HEK293 (cell line): ENCODE measurements at regions not wholly inside any gene's neighbourhood (a gene's known extent, or its start where the extent isn't known, plus 50 kb on each side); places are given as distances from the start of the nearest gene placed in this dataset.

Experiments used
- CTCF ChIA-PET: fragments of 350-600 bp; formaldehyde crosslinking; extraction: SDS; loops from one replicate; lab custom pipeline; 2021; ENCODE audit warnings: antibody characterized with exemption; lab: Yijun Ruan, JAX
- POLR2A ChIA-PET: fragments of 300-600 bp; formaldehyde crosslinking; extraction: SDS; loops from one replicate; lab custom pipeline; 2020; ENCODE audit warnings: antibody characterized with exemption, inconsistent platforms; lab: Yijun Ruan, JAX
- H3K27ac ChIP-seq: fragments of 200-500 bp; sonication (Bioruptor generic); 2 replicates; pipeline ENCODE4 v1.5.1; 2014; ENCODE audit warnings: low read depth, low read length, control low read depth, inconsistent platforms; ENCODE audit errors: extremely low read depth
- H3K36me3 ChIP-seq, 2 experiments: fragments of 200-500 bp in 1 of 2; sonication (Bioruptor generic) in 1 of 2; 1 replicate in 1 of 2; 2 replicates in 1 of 2; pipeline ENCODE4 v1.5.1; 2014 to 2017; ENCODE audit warnings: inconsistent platforms in 2 of 2, low read length in 2 of 2; ENCODE audit not compliant: control insufficient read depth in 2 of 2, insufficient read depth in 1 of 2
- H3K4me1 ChIP-seq: fragments of 200-500 bp; sonication (Bioruptor generic); 2 replicates; pipeline ENCODE4 v1.5.1; 2014; ENCODE audit warnings: mild to moderate bottlenecking, low read length, inconsistent platforms; ENCODE audit not compliant: control insufficient read depth, insufficient read depth
- H3K4me3 ChIP-seq: 2 replicates; pipeline ENCODE4 v1.5.1; 2011; ENCODE audit warnings: low read depth, mild to moderate bottlenecking, control low read depth, low read length, moderate library complexity
- H3K9me3 ChIP-seq: fragments of 200-500 bp; sonication (Bioruptor generic); 2 replicates; pipeline ENCODE4 v1.5.1; 2014; ENCODE audit warnings: low read depth, low read length, inconsistent platforms; ENCODE audit not compliant: control insufficient read depth, insufficient read depth
- IKZF3 ChIP-seq: fragments of 450-650 bp; IDR thresholded peaks from 2 replicates; pipeline ENCODE4 v1.5.0; 2018; ENCODE audit warnings: missing biosample characterization, mild to moderate bottlenecking, missing genetic modification characterization, moderate library complexity
- SP2 ChIP-seq: fragments of 450-650 bp; formaldehyde crosslinking; IDR thresholded peaks from 2 replicates; pipeline ENCODE4 v1.5.1; 2016; ENCODE audit warnings: missing biosample characterization, missing genetic modification characterization
- SP3 ChIP-seq: fragments of 450-650 bp; formaldehyde crosslinking; IDR thresholded peaks from 2 replicates; pipeline ENCODE4 v1.5.1; 2016; ENCODE audit warnings: missing biosample characterization, missing genetic modification characterization
- ZBTB1 ChIP-seq: fragments of 450-650 bp; formaldehyde crosslinking; IDR thresholded peaks from 2 replicates; pipeline ENCODE4 v1.5.1; 2016; ENCODE audit warnings: missing biosample characterization, missing genetic modification characterization
- ZBTB21 ChIP-seq: fragments of 450-650 bp; formaldehyde crosslinking; IDR thresholded peaks from 2 replicates; pipeline ENCODE4 v1.5.1; 2017; ENCODE audit warnings: missing biosample characterization, missing genetic modification characterization
- ZIC2 ChIP-seq: fragments of 450-650 bp; formaldehyde crosslinking; IDR thresholded peaks from 2 replicates; pipeline ENCODE4 v1.5.1; 2016; ENCODE audit warnings: missing biosample characterization, missing genetic modification characterization
- ZNF2 ChIP-seq: fragments of 450-650 bp; formaldehyde crosslinking; IDR thresholded peaks from 2 replicates; pipeline ENCODE4 v1.5.1; 2016; ENCODE audit warnings: missing biosample characterization, missing genetic modification characterization
- ZNF302 ChIP-seq: fragments of 450-650 bp; formaldehyde crosslinking; IDR thresholded peaks from 2 replicates; pipeline ENCODE4 v1.5.1; 2016; ENCODE audit warnings: missing biosample characterization, missing genetic modification characterization, low read depth
- ZNF341 ChIP-seq: fragments of 450-650 bp; formaldehyde crosslinking; IDR thresholded peaks from 2 replicates; pipeline ENCODE4; 2016; ENCODE audit warnings: low read depth, missing biosample characterization, missing genetic modification characterization
- ZNF513 ChIP-seq: fragments of 450-650 bp; IDR thresholded peaks from 2 replicates; pipeline ENCODE4 v1.5.1; 2018; ENCODE audit warnings: missing biosample characterization, missing genetic modification characterization
- ZNF701 ChIP-seq: fragments of 450-650 bp; formaldehyde crosslinking; IDR thresholded peaks from 2 replicates; pipeline ENCODE4 v1.5.1; 2016; ENCODE audit warnings: missing biosample characterization, missing genetic modification characterization
- TF ChIP-seq, protein P1 (sequence below): fragments of 450-650 bp; formaldehyde crosslinking; IDR thresholded peaks from 2 replicates; pipeline ENCODE4 v1.5.1; 2017; ENCODE audit warnings: missing biosample characterization, missing genetic modification characterization
- TF ChIP-seq, protein P2 (sequence below): fragments of 450-650 bp; formaldehyde crosslinking; conservative IDR thresholded peaks from 2 replicates; pipeline ENCODE4 v1.5.1; 2016; ENCODE audit warnings: low read depth, missing biosample characterization, missing genetic modification characterization
- TF ChIP-seq, protein P3 (sequence below): fragments of 450-650 bp; formaldehyde crosslinking; conservative IDR thresholded peaks from 2 replicates; pipeline ENCODE4 v1.5.1; 2016; ENCODE audit warnings: low read depth, missing biosample characterization, missing genetic modification characterization

GRCh38 chr15:94041746-94042145 lies 189.6 kb upstream of the MCTP2 start (continued):
- TF ChIP-seq ZNF513 (tag by site-specific recombination) (no peak), ZIC2 (tag by site-specific recombination) (no peak), ZNF341 (tag by site-specific recombination) (no peak)

DNA sequence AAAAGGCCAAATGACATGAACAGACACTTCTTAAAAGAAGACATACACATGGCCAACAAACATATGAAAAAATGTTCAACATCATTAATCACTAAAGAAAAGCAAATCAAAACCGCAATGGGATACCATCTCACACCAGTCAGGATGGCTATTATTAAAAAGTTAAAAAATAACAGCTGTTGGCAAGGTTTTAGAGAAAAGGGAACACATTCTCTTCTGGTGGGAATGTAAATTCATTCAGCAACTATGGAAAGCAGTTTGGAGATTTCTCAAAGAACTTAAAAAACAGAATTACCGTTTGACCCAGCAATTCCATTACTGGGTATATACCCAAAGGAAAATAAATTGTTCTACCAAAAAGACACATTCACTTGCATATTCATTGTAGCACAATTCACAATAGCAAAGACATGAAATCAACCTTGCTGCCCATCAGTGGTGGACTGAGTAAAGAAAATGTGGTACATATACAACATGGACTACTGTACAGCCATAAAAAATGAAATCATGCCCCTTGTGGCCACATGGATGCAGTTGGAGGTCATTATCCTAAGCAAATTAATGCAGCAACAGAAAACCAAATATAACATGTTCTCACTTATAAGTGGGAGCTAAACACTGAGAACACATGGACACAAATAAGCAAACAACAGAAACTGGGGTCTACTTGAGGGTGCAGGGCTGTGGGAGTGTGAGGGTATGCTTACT lies 190.7 kb upstream of the MCTP2 start:
- TF ChIP-seq, protein P1, sequence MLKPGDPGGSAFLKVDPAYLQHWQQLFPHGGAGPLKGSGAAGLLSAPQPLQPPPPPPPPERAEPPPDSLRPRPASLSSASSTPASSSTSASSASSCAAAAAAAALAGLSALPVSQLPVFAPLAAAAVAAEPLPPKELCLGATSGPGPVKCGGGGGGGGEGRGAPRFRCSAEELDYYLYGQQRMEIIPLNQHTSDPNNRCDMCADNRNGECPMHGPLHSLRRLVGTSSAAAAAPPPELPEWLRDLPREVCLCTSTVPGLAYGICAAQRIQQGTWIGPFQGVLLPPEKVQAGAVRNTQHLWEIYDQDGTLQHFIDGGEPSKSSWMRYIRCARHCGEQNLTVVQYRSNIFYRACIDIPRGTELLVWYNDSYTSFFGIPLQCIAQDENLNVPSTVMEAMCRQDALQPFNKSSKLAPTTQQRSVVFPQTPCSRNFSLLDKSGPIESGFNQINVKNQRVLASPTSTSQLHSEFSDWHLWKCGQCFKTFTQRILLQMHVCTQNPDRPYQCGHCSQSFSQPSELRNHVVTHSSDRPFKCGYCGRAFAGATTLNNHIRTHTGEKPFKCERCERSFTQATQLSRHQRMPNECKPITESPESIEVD (tag by site-specific recombination), result no peak
- TF ChIP-seq ZBTB21 (tag by site-specific recombination) (no peak), ZBTB1 (no peak), ZNF701 (tag by site-specific recombination) (no peak), ZNF2 (tag by site-specific recombination) (no peak)
- CTCF ChIA-PET, result interaction anchor here (0.5 to 1.1 kb wide), 2 partner anchors 9 to 63 kb away, joined by 3 to 4 read pairs; no protein-coding TSS in a partner anchor
- Histone ChIP-seq H3K9me3 (no peaks in the 10 kb centered on the region), H3K36me3 (no peaks in the 10 kb centered on the region), H3K4me1 (no peaks in the 10 kb centered on the region), H3K27ac (no peak overlapping the region), H3K4me3 (no peak overlapping the region)
- POLR2A ChIA-PET, result no interaction called here

GRCh38 chr15:94036156-94036555 lies 195.2 kb upstream of the MCTP2 start:
- no peaks in the 10 kb centered on the region for H3K4me1 ChIP-seq
- H3K9me3 ChIP-seq, result no peaks in the 10 kb centered on the region
- H3K27ac ChIP-seq, result no peak overlapping the region
- no peak overlapping the region for H3K4me3 ChIP-seq
- H3K36me3 ChIP-seq, result no peaks in the 10 kb centered on the region
- TF ChIP-seq SP2 (no peak), IKZF3 (tag by site-specific recombination) (no peak), SP3 (no peak), ZIC2 (tag by site-specific recombination) (no peak)
- TF ChIP-seq, protein P1 (tag by site-specific recombination), result no peak
- POLR2A ChIA-PET, result no interaction called here
- CTCF ChIA-PET, result interaction anchor here (1.1 to 2.5 kb wide), 2 partner anchors 39 to 84 kb away, joined by 3 to 14 read pairs; no protein-coding TSS in a partner anchor

GRCh38 chr15:94033683-94034020 lies 197.7 kb upstream of the MCTP2 start:
- H3K36me3 ChIP-seq, result no peaks in the 10 kb centered on the region
- no peak overlapping the region for H3K27ac ChIP-seq
- TF ChIP-seq, protein P2, sequence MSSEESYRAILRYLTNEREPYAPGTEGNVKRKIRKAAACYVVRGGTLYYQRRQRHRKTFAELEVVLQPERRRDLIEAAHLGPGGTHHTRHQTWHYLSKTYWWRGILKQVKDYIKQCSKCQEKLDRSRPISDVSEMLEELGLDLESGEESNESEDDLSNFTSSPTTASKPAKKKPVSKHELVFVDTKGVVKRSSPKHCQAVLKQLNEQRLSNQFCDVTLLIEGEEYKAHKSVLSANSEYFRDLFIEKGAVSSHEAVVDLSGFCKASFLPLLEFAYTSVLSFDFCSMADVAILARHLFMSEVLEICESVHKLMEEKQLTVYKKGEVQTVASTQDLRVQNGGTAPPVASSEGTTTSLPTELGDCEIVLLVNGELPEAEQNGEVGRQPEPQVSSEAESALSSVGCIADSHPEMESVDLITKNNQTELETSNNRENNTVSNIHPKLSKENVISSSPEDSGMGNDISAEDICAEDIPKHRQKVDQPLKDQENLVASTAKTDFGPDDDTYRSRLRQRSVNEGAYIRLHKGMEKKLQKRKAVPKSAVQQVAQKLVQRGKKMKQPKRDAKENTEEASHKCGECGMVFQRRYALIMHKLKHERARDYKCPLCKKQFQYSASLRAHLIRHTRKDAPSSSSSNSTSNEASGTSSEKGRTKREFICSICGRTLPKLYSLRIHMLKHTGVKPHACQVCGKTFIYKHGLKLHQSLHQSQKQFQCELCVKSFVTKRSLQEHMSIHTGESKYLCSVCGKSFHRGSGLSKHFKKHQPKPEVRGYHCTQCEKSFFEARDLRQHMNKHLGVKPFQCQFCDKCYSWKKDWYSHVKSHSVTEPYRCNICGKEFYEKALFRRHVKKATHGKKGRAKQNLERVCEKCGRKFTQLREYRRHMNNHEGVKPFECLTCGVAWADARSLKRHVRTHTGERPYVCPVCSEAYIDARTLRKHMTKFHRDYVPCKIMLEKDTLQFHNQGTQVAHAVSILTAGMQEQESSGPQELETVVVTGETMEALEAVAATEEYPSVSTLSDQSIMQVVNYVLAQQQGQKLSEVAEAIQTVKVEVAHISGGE (tag by site-specific recombination), result no peak
- TF ChIP-seq, protein P3, sequence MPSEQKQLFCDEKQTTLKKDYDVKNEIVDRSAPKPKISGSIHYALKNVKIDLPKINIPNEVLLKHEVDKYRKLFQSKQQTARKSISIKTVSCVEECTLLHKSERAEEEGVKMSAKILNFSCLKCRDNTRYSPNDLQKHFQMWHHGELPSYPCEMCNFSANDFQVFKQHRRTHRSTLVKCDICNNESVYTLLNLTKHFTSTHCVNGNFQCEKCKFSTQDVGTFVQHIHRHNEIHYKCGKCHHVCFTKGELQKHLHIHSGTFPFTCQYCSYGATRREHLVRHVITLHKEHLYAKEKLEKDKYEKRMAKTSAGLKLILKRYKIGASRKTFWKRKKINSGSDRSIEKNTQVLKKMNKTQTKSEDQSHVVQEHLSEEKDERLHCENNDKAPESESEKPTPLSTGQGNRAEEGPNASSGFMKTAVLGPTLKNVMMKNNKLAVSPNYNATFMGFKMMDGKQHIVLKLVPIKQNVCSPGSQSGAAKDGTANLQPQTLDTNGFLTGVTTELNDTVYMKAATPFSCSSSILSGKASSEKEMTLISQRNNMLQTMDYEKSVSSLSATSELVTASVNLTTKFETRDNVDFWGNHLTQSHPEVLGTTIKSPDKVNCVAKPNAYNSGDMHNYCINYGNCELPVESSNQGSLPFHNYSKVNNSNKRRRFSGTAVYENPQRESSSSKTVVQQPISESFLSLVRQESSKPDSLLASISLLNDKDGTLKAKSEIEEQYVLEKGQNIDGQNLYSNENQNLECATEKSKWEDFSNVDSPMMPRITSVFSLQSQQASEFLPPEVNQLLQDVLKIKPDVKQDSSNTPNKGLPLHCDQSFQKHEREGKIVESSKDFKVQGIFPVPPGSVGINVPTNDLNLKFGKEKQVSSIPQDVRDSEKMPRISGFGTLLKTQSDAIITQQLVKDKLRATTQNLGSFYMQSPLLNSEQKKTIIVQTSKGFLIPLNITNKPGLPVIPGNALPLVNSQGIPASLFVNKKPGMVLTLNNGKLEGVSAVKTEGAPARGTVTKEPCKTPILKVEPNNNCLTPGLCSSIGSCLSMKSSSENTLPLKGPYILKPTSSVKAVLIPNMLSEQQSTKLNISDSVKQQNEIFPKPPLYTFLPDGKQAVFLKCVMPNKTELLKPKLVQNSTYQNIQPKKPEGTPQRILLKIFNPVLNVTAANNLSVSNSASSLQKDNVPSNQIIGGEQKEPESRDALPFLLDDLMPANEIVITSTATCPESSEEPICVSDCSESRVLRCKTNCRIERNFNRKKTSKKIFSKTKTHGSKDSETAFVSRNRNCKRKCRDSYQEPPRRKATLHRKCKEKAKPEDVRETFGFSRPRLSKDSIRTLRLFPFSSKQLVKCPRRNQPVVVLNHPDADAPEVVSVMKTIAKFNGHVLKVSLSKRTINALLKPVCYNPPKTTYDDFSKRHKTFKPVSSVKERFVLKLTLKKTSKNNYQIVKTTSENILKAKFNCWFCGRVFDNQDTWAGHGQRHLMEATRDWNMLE (tag by site-specific recombination), result no peak
- TF ChIP-seq ZNF302, result no peak
- H3K4me3 ChIP-seq, result no peak overlapping the region
- no peaks in the 10 kb centered on the region for H3K4me1 ChIP-seq
- H3K9me3 ChIP-seq, result no peaks in the 10 kb centered on the region
- ChIA-PET CTCF (no interaction called here), POLR2A (no interaction called here)
